GM21528 (cell line): ENCODE measurements at regions not wholly inside any gene's neighbourhood (a gene's known extent, or its start where the extent isn't known, plus 50 kb on each side); places are given as distances from the start of the nearest gene placed in this dataset.

Source experiments
- ATAC-seq: cut with Tn5 transposase; IDR thresholded peaks from one replicate; pipeline ENCODE4 v1.9.1; 2021; ENCODE audit warnings: mild to moderate bottlenecking, moderate library complexity; ENCODE audit not compliant: unreplicated experiment, low FRiP score

DNA sequence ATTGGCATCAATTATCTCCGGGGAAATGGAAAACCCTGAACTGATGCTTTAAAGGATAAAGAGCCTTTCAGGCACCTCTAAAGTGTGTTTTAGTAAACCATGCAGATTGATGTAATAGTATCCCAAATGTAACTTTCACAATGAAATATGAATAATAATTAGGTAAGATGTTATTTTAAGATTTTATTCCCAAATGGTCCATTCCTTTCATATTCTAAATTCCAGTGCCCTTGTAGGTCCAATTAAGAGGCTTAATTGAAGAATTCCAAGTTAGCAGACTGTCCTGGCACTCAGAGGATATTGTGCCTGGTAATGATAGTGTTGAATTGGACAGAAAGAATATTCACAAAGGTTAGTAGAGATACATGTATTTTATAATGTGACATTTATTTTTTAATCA is 352.5 kb upstream of the NUDT12 start:
- ATAC-seq, result no peak

DNA sequence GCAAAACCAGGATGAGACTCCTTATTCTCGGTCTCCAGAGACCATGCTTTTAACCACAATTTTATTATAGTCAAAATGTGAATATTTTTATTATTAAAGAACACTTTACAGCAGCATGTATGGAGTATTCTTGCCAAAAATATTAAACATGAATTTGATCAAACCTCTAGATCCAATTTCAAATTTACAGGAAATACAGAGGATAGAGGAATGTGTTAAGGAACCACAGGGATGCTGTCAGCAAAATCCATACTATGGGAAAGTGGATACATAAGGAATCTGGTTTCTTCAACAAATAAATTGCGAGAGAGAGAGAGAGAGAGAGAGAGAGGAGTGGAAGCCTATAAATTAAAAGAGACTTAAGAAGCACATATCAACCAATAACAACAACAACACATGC is 348.2 kb upstream of the NUDT12 start:
- no peak for ATAC-seq

DNA sequence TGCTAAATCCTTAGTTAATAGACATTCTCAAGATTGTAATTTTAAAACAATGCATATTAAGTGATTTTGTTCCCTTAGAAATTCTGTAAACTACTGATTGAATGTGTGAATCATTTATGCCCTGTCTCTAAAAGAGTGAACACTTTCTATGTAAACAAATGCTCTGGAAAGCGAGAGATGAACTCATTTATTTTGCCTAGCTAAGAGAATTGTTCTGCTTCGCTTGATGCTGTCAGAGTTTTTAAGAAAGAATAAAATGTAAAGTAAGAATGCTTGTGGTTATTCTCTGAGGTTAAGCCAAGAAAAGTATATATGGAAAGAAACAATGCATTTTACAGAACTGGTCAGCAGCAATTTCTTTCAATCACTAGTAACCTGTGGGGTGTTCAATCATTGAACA is 347.4 kb upstream of the NUDT12 start:
- ATAC-seq, result no peak

DNA sequence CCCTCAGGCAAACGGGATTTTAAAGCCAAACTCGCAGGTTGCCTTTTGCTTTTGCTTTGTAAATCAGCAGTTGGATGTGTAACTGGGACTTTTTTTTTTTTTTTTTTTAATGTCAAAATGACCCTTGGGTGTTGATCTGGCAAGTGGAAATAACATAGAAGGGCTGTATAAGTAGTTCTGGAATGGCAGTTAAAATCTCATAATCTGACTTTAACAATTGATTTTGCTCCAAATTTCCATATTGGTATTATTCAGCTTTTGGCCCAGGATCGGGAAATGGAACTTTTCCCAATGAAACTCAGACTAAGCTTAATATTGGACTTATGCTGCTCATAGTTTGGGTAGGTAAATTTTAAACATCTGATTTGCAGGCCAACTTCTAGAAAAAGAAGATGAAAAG is 346.8 kb upstream of the NUDT12 start:
- ATAC-seq, result no peak

DNA sequence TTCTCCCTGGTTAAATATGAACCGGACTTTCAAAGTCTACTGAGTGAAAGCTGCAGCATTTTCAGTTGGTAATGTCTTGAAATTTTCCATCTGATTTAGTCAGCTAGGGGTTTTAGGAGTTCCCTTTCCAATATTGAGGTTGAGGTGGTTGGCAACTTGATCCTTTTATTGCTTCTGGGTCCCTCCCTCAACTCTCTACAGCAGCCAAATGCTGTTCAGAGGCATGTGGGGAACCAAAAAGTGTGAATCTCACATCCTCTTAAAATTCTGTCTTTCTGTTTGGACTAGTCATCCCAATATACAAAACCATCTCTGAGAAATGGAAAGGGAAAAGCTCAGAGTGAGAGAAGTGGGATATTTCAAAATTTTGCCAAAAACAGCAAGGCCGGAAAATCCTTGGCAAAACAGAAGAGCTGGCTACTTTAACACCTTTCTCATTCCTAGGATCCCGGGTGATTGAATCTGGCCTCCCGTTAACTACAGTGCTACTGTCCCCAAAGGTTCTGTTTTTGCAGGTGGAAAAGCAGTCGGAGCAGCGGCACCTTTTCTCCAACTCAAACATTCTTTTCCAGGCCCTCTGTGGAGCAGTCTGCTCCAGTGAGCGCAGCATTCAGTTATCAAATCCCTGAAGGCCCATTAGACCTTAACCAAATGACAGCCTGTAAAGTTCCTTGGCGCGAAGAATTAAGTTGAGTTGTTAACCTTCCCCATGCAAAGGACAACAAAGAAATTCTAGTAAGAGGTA is 345.9 kb upstream of the NUDT12 start:
- ATAC-seq, result no peak

DNA sequence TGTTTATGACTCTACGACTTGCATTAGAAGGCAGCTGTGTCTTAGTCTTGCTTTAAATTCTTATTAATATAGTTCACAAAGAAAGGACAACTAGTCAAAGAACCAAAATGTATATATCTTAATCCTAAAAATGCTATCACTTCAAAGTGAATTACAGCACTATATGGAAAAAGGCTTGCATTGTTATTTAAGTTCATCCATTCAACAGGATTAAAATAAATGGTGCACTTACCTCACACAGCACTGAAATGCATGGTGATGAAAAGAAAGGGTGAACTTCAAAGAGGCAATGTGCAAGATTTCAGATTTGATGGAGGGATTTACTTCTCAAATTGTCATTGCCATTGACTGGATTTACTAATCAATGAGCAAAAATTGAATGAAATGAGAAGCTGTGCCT is 344.4 kb upstream of the NUDT12 start:
- no peak for ATAC-seq

DNA sequence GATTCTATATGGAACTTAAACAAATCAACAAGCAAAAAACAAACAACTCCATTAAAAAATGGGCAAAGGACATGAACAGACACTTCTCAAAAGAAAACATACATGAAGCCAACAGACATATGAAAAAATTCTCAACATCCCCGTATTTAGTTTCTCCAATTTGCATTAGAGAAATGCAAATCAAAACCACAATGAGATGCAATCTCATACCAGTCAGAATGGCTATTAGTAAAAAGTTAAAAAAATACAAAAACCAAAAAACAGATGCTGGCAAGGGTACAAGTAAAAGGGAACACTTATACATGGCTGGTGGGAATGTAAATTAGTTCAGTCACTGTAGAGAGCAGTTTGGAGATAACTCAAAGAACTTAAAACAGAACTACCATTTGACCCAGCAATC is 342.1 kb upstream of the NUDT12 start:
- no peak for ATAC-seq

DNA sequence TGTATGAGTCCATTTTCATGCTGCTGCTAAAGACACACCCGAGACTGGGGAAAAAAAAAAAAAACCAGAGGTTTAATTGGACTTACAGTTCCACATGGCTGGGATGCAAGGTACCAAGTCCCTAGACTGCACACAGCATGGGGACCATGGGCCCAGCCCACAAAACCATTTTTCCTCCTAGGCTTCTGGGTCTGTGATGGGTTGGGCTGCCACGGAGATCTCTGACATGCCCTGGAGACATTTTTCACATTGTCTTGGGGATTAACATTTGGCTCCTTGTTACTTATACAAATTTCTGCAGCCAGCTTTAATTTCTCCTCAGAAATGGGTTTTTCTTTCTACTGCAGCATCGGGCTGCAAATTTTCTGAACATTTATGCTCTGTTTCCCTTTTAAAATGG is 340.3 kb upstream of the NUDT12 start:
- ATAC-seq, result no peak

DNA sequence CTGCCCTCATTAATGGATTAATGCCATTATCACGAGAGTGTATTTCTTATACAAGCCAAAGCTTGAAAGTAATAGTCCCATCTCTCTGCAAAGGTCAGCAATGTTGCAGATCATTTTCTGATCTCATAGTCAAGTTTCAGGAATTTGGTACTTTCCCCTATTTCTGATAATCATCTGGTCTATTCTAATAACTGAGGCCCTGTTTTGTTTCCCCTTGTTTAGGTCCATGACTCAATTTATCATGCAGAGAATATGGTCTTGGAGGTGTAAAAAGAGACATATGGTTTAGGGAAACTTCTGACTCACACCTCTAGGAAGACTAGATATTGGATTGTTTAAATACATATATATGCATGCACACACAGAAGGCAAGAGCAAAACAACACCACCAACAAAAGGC is 339.3 kb upstream of the NUDT12 start:
- ATAC-seq, result no peak

DNA sequence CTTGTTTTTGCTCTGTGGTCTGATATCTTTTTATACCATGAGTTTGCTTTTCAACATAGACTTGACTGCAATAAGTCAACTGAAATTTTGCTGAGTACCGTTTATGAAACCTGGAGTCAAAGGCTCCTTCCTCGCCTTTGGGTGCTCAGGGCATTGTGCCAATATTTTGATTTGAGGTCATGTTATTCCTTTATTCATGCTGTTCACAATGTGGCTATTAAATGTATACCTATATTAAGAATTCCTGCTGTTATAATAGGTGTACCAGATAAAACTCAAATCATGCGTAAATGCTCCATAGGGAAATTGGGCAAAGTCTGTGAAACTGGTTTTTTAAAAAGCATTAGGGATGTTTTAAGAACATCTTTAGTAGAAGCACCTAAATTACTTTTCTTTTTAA is 334.0 kb upstream of the NUDT12 start:
- no peak for ATAC-seq

DNA sequence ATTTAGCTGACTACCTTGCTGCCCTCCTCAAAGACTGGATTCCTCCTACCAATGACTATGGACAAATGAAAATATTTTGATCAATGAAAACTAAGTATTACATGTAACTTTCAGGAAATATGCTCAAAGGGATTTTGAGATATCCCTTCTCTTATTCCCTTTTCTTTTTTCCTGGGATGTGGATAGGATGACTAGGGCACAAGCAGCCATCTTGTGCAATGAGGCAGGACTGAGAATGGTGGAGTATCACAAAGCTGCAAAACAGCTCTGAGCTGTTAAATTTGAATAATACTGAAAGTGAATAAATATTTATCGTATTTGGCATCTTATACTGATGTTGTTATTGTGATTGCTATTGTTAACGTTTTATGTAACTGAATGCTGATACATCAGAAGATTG is 333.1 kb upstream of the NUDT12 start:
- no peak for ATAC-seq

DNA sequence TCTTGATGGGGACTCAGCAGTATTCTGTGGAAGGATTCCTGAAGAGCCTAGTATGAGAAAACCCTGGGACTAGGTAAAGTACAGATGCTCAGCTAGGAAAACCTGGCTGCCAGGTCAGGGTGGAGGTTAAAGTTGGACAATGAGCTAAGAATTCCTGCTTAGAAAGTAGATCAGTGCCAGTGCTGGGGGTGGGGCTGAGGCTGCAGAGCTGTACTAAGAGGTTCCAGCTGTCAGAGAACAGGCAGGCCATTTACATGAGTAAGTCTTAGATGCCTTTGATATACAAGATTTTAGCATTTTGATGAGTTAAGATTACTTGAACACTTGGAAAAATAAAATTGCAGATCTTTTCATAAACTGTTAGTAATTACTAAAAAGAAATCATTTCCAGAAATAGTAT is 332.3 kb upstream of the NUDT12 start:
- no peak for ATAC-seq

DNA sequence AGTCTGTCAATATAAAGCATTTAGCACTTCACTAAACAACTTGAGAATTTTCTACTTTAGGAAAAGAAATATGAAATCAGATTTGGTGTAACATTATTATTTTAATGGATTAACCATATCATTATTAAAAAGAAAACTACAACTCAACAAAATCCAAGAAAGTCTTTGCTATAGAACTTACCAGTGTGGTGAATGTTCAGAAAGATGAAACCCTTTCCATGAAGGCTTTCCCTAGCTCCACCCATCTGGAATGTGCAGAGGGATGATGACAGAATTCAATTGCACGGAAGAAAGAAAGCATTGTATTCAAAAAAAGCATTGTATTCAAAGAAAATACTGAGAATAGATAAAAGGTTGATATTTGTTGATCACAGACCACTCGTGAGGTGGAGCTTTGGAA is 328.6 kb upstream of the NUDT12 start:
- no peak for ATAC-seq

DNA sequence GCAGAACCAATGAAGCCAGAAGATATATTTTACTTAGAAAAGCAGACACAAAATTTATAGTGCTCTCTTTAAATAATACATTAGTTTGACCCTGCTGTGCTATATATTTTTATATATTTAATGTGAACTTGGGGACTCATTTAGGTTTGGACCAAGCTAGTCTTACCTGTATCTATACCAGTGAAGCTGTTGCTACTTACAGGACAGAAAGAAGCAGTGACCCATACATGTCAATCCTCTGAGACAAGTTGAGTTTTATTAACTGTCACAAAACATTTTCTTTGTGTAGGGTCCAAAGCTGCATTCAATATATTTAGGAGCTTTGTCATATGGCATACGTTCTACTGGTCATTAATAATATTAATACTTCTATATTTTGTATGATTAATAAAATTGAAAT is 327.7 kb upstream of the NUDT12 start:
- ATAC-seq, result no peak

DNA sequence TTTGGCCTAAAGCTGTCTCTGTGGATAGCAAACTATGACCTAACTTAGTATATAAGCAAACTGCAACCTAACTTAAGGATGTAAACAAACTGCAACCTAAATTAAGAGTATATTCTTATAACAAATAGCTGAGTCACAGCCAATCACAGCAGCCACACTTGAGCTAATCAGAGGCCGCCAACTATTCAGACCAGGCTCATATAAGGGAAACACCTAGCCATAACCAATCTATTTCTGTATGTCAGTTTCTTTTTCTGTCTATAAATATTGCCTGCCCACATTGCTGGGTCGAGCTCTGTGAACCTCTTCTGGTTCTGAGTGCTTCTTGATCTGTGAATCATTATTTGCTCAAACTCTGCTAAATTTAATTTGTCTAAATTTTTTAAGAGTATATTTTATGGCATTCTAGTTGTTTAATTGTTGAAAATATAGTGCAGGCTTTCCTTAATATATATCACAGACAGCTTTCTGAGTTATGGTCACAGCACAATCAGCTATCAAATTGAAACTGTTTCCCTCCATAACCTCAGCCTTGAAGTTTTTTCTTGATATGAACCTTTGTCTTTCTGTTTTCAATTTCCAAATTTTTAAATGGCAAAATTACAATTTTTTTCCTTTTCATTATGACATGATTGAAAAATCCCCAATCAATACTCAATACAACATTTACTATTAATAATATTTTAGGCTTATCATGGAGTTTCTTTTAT is 327.1 kb upstream of the NUDT12 start:
- ATAC-seq, result no peak

DNA sequence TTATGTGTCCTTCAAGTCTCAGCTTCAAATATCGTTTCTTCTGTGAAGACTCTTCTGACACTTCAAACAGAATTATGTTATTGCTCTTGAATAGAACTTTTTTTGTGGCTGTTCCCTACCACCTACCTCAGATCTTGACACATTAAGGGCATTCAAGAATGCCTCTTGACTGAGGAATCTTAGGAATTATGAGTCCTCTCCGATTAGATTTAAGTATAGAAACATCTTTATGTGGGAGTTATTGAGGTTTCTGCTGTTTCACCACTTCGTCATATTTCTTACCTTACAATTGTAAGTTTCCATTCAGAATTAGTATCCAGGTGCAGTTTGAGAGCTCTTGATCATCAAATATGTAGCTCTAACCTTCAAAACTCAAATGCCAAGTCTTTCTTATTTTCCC is 324.2 kb upstream of the NUDT12 start:
- no peak for ATAC-seq

DNA sequence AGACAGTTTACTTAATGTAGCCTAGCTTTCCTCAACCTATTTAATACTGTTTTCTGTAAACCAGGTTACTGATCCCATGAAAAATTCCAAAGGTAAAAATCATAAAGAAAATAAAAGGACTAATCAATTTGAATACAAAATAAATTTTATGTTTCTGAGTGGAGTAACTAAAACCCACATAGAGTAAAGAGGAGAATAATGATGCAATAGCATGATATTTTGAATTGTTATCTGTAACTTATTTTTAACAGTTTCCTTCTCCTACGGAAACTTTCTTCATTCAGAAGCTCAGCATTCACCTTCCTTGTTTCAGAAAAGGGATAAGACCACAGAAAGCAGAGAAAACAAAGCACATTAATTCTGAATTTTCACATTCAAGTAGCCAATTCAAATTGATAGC is 320.6 kb upstream of the NUDT12 start:
- no peak for ATAC-seq

DNA sequence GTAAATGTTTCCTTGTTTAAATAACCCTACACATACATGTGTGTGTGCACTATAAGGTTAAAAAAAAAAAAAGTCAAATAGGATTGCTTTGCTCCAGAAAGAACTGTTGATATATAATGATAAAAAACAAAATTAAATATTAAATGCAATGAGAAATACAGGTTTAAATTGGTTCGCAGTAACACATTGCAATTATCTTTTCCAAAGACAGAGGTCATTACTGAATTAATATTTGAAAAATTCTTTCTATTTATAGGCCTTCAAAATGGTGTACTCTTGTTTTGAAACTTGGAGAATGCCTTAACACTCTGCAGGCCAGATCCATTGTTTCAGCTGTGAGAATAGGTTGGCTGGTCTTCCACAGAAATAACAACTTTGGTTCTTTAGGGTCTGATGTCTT is 319.0 kb upstream of the NUDT12 start:
- no peak for ATAC-seq

DNA sequence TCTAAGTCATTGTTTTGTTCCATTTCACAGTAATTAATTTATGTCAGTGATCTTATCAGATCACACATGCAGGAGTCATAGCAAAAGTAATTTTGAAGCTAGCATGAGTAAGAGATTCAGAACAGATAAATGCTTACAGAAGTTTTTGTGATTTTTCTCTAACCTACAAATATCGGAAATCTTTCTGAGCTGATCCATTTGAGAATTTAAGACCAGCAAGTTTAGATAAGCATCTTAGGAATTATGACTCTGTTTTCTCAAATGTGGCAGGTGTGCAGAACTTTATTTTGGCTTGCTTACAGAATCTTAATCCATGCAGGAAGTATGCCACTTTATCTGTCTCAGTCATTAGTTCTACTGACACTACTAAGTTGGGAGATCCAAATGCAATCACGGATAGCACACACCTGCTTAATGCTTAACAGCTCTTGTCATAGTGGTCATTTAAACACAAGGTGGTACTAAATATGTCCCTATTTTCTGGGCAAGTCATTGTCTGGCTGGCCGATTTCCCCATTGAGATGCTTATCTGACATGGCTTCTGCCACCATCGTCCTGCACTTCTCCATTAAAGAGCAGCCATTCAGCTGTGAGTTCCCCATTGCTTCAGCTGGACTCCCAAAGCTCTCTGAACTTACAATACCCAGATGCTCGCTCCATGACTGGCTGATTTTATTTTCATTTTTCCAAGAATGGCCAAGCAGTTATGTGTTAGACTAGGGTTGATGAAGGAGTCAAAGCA is 305.4 kb upstream of the NUDT12 start:
- ATAC-seq, result no peak

DNA sequence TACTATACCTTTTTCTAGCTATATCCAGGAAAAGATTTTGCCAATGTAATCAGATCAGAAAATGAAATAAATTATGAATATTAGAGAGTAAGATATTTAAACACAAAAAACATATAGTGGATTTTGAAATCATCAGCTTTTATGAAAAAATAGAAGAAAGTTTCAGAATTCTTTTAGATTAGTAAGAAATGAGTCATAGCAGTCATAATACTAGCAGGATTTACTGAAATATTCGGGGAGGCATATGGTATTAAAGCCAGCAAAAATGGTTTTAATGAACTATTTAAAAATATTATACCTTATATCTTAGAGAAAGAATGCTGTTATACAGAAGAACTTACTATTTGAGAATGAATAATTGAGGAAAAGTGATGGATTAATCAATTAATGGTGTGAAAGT is 303.6 kb upstream of the NUDT12 start:
- ATAC-seq, result no peak

DNA sequence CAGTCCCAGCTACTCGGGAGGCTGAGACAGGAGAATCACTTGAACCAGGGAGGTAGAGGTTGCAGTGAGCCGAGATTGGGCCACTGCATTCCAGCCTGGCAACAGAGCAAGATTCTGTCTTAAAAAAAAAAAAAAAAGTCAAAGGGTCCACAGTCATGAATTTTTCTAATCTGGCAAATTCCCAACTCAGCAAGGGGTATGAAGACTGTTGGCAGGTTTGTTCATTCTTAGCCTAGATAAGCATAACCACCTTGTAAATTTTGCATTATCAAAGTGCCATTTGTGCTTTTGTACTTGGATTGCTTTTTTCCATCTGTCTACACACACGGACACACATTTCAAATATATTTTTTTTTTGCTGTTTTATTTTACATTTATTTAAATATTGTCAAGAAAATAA is 299.8 kb upstream of the NUDT12 start:
- ATAC-seq, result no peak

DNA sequence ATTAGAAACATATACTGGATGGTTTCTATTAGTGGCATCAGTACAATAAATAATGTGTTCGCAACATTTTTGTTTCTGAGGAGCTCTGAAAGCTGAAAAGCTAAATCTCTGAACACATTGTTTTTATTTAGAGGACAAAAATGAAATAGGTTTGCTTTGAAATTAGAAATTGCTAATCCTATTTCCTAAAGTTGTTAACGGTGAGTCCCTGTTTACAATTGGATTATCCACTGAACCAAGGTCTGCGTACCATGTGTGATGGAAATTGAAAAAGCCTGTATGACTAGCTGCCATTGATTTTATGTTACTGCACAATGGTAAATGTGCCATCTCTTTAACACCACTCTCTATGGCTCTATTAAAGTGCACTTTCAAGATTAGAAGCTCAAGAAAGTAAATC is 297.7 kb upstream of the NUDT12 start:
- ATAC-seq, result no peak
